RPMI7951 (cell line): ENCODE measurements at regions not wholly inside any gene's neighbourhood (a gene's known extent, or its start where the extent isn't known, plus 50 kb on each side); places are given as distances from the start of the nearest gene placed in this dataset.
"Not testable (repeated sequence)": the region's sequence is repeated elsewhere in the genome, so short reads cannot be mapped to it uniquely, and the experiment has no call there.

Source experiments
- DNase-seq: peaks from one replicate; pipeline ENCODE4 v3.0.0-alpha.2; 2012; ENCODE audit warnings: low read depth

DNA sequence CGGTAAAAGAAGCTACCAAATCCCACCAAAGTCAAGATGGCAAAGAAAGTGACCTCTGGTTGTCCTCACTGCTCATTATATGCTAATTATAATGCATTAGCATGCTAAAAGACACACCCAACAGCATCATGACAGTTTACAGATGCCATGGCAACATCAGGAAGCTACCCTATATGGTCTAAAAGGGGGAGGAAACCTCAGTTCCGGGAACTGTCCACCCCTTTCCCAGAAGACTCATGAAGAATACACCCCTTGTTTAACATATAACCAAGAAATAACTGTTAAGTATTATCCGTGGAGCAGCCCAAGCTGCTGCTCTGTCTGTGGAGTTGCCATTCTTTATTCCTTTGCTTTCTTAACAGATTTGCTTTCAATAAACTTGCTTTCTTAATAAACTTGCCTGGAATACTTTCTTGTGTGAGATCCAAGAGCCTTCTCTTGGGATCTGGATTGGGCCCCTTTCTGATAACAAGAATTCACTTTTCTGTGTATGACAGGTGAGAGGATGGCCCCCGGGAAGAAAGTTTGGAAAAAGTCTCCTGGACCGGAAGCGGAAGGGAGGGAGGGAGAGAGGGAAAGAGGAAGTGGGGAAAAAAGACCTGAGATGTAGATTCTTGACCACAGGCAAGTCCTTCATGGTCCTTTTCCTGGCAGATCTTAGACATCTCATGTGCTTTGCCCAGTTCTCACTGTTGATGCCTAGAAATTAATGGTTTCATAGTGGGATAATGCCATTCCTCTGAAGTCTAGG, 146.7 kb upstream of the ID4 start:
- no peak for DNase-seq

- no peak for DNase-seq
Measured at GRCh38 chr6:19691465-19692167, 145.6 kb upstream of the ID4 start.

- DNase-seq: no peak
Measured at GRCh38 chr6:19692506-19693298, 144.5 kb upstream of the ID4 start.

- DNase-seq: no peak
Measured at GRCh38 chr6:19694697-19695096, 142.5 kb upstream of the ID4 start.

DNA sequence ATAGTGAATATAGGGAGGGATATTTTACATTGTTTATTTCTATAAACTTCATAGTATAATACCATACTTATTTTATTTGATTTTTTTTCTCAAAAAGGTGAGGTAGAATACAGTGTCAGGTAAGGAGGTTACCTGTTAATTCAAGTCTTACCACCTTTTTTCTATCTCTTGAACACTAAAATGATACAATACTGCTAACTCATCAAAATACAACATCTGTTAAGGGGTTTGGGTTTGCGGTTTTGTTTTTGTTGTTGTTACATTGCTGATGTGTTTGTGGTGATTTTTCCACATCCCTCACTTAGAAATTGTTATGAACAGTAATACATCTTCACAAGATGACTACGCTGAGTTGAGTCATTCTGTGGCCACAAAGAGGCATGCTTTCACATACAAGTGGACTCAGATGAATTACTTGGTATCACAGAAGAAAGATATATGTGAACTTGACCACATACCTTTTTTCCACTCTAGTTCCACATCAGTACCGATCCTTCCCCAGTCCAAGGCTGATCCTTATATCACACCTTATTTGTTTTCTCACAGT, 139.4 kb upstream of the ID4 start:
- peak; percentile 11 for DNase-seq

DNA sequence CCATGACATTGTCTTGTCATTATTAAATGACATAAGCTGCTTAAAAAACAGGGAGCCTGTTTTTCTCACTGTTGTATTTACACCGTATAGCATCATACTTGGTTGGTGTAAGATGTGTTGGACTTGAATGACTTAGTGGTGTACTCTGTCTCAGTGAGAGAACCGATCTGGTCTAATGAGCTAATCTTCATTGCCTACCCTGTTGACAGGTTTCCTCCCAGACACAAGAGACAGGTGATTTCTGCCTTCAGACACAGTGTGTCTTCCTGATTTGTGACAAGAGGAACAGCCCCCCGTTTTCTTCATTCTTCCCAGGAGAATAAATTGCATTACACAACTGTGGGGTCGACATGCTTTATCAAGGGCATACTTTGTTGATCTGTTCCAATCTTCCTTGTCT, 137.2 kb upstream of the ID4 start:
- no peak for DNase-seq

- no peak for DNase-seq
Measured at GRCh38 chr6:19705606-19706005, 131.6 kb upstream of the ID4 start.

DNA sequence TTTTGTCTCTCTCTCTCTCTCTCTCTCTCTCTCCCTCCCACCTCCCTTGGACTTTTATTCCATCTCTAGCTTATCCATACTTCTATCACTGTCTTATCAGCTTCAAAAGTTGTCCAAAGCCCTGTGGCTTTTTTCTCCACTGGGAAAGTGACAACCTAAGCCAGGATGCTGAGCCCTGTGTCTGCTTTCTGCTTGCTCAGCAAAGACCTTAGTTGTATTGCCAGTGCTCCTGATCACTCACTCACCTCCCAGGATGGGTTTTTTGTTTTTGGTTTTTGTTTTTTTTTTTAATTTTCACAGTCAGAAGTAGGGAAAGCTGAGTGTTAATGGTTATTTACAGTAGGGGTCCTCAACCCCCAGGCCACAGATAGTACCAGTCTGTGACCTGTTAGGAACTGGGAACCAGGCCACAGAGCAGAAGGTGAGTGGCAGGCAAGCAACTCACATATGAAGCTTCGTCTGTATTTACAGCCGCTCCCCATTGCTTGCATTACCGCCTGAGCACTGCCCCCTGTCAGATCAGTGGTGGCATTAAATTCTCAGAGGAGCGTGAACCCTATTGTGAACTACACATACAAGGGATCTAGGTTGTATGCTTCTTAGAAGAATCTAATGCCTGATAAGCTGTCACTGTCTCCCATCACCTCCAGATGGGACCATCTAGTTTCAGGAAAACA, 125.0 kb upstream of the ID4 start:
- DNase-seq: no peak

GRCh38 chr6:19712998-19713397, 124.2 kb upstream of the ID4 start:
- no peak for DNase-seq

GRCh38 chr6:19713411-19713810, 123.8 kb upstream of the ID4 start:
- no peak for DNase-seq

GRCh38 chr6:19713984-19714383, 123.2 kb upstream of the ID4 start:
- DNase-seq: no peak

- no peak for DNase-seq
Measured at GRCh38 chr6:19714434-19715166, 122.6 kb upstream of the ID4 start.

- DNase-seq: no peak
Measured at GRCh38 chr6:19715167-19715551, 122.0 kb upstream of the ID4 start.

GRCh38 chr6:19719691-19720128, 117.5 kb upstream of the ID4 start:
- no peak for DNase-seq

DNA sequence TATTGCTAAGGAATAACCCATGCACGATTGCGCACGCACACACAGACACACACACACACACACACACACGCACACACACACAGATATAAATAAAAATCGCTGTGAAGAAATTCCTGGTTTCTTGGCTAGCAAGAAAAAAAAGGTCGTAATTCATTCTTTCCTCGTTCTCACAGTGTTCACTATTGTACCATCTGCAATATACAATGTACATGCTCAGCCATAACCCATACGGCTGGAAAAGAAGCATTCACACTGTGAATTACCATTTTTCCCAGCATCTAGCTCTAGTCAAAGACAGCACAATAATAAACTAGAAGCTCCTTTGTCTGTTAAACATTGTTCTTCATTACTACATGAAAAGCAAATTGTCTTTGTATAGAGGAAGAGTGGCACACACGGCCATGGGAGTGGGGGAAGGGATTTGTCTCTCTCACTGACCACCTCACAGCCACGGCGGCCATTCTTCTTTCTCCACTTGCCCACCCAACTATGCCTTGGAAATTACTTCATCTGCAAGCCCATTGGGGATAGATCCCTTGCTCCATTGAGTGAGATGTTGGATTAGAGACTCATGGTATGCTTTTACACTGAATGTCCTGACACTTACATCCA, 115.3 kb upstream of the ID4 start:
- no peak for DNase-seq

- DNase-seq: no peak
Measured at GRCh38 chr6:19722999-19723398, 114.2 kb upstream of the ID4 start.

DNA sequence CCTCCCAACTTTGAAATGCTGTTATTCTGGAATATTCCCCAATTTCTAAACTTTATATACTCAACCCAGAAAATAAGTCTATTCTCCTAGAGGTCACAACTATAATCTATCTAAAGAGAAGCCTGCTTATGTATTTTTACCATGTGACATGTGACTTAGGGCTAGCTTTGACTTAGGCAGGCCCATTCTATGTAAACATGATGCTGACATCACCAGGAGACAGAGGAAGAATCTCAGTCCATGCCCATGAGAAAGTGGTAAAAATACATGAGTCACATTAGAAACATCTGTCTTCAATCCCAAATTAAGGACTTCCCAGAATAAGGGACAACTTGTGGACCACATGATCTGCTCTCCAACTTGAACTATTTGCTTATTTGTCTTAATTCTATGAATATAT, 113.6 kb upstream of the ID4 start:
- DNase-seq: peak; percentile 2

DNA sequence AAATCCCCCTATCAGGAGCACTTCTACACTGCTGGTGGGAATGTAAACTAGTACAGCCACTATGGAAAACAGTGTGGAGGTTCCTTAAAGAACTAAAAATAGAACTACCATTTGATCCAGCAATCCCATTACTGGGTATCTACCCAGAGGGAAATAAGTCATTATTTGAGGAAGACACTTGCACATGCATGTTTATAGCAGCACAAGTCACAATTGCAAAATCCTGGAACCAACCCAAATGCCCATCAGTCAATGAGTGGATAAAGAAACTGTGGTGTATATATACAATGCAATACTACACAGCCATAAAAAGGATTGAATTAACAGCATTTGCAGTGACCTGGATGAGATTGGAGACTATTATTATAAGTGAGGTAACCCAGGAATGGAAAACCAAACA, 111.7 kb upstream of the ID4 start:
- not testable (repeated sequence) for DNase-seq

DNA sequence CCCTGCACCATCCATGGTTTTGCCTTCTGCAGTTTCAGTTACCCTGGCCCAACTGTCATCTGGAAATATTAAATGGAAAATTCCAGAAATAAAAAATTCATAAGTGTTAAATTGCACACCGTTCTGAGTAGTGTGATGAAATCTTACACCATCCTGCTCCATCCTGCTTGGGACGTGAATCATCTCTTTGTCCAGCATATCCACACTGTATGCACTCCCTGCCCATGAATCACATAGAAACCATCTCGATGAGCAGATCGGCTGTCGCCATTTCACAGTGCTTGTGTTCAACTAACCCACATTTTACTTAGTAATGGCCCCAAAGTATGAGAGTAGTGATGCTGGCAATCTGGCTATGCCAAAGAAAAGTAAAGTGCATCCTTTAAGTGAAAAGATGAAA, 105.9 kb upstream of the ID4 start:
- peak; percentile 41 for DNase-seq

DNA sequence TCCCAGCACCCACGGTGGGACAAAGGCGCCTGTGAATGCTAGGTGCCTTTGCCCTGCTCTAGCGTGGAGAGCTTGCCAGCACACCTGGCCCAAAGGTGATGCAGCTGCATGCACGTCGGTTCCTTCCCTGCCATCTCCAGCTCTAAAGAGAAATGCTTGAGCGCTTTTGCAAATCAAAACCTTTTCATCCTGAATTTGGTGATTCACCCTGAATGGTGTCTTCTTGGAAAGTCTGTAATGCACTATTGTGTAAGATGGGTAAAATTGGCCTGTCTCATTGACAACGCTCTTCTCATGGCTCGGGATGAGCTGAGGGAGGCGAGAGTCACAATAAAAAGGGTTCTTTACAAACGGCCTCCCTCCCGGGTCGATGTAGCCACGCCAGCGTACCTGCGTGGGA, 103.1 kb upstream of the ID4 start:
- no peak for DNase-seq

GRCh38 chr6:19734519-19734918, 102.7 kb upstream of the ID4 start:
- DNase-seq: no peak
